Ectodermal cell (in vitro differentiated cells): ENCODE measurements at regions not wholly inside any gene's neighbourhood (a gene's known extent, or its start where the extent isn't known, plus 50 kb on each side); places are given as distances from the start of the nearest gene placed in this dataset.
"Not testable (repeated sequence)": the region's sequence is repeated elsewhere in the genome, so short reads cannot be mapped to it uniquely, and the experiment has no call there.

Experiments
- H3K27ac ChIP-seq: 2 replicates; pipeline ENCODE4 v1.7.0; 2013; ENCODE audit warnings: mild to moderate bottlenecking, low read depth, low read length; ENCODE audit not compliant: insufficient read depth, poor library complexity, severe bottlenecking
- H3K27me3 ChIP-seq: 2 replicates; pipeline ENCODE4 v1.7.0; 2013; ENCODE audit warnings: mild to moderate bottlenecking, low read length; ENCODE audit not compliant: insufficient read depth, control insufficient read depth, poor library complexity, severe bottlenecking
- H3K36me3 ChIP-seq: one replicate; pipeline ENCODE4 v1.7.0; 2013; ENCODE audit warnings: low read length; ENCODE audit not compliant: control insufficient read depth, insufficient read depth
- H3K4me1 ChIP-seq: one replicate; pipeline ENCODE4 v1.7.0; 2013; ENCODE audit warnings: low read length; ENCODE audit not compliant: control insufficient read depth, insufficient read depth
- H3K4me3 ChIP-seq: 2 replicates; pipeline ENCODE4 v1.7.0; 2013; ENCODE audit warnings: low read depth, low read length, control low read depth; ENCODE audit not compliant: insufficient read depth
- H3K9me3 ChIP-seq: 2 replicates; pipeline ENCODE4 v1.7.0; 2013; ENCODE audit warnings: mild to moderate bottlenecking, low read length, moderate library complexity; ENCODE audit not compliant: control insufficient read depth
- WGBS, 2 experiments: methylation state at CpG; one replicate each; pipeline ENCODE4 v1.1.7; 2013; ENCODE audit warnings: missing lambda C conversion rate in 2 of 2; 5-methylcytosine and 5-hydroxymethylcytosine counted together

GRCh38 chr12:91711925-91712324, 433.7 kb downstream of the BTG1 start:
- not testable (repeated sequence) for H3K27ac ChIP-seq, H3K4me1 ChIP-seq, H3K9me3 ChIP-seq, H3K27me3 ChIP-seq, H3K36me3 ChIP-seq, H3K4me3 ChIP-seq
- WGBS, 2 experiments, result 91 to 95% methylated on average over 2 of the region's 2 CpGs

GRCh38 chr12:91706466-91706865, 439.2 kb downstream of the BTG1 start:
- no peaks in the 10 kb centered on the region for H3K27me3 ChIP-seq
- H3K9me3 ChIP-seq, result no peaks in the 10 kb centered on the region
- H3K27ac ChIP-seq, result no peak overlapping the region
- H3K4me3 ChIP-seq, result no peak overlapping the region
- H3K4me1 ChIP-seq, result peaks cover 3% of the 10 kb centered on the region
- H3K36me3 ChIP-seq, result no peaks in the 10 kb centered on the region
- WGBS, 2 experiments, result 100% methylated on average over 1 of the region's 1 CpG; no CpG with 5 or more reads in 1 of the 2 experiments

GRCh38 chr12:91704446-91704845, 441.2 kb downstream of the BTG1 start:
- Histone ChIP-seq H3K9me3 (no peaks in the 10 kb centered on the region), H3K4me3 (no peak overlapping the region), H3K36me3 (no peaks in the 10 kb centered on the region), H3K27me3 (no peaks in the 10 kb centered on the region), H3K4me1 (peaks cover 3% of the 10 kb centered on the region), H3K27ac (no peak overlapping the region)
- WGBS, 2 experiments, result 86 to 100% methylated on average over 1 of the region's 2 CpGs

- no peaks in the 10 kb centered on the region for H3K36me3 ChIP-seq
- H3K9me3 ChIP-seq, result no peaks in the 10 kb centered on the region
- no peaks in the 10 kb centered on the region for H3K27me3 ChIP-seq
- no peak overlapping the region for H3K27ac ChIP-seq
- H3K4me3 ChIP-seq, result no peak overlapping the region
- peaks cover 3% of the 10 kb centered on the region for H3K4me1 ChIP-seq
- WGBS, 2 experiments, result 93 to 94% methylated on average over 2 of the region's 2 CpGs
These were observed 442.0 kb downstream of the BTG1 start for GRCh38 chr12:91703491-91704283.

GRCh38 chr12:91702843-91703425, 442.7 kb downstream of the BTG1 start:
- H3K27ac ChIP-seq, result no peak overlapping the region
- no peaks in the 10 kb centered on the region for H3K9me3 ChIP-seq
- H3K4me1 ChIP-seq, result peaks cover 3% of the 10 kb centered on the region
- no peaks in the 10 kb centered on the region for H3K27me3 ChIP-seq
- WGBS, 2 experiments, result 97 to 100% methylated on average over 2 of the region's 3 CpGs
- H3K36me3 ChIP-seq, result no peaks in the 10 kb centered on the region
- H3K4me3 ChIP-seq, result no peak overlapping the region

GRCh38 chr12:91695964-91696363, 449.7 kb downstream of the BTG1 start:
- H3K4me3 ChIP-seq, result no peak overlapping the region
- H3K27ac ChIP-seq, result no peak overlapping the region
- no peaks in the 10 kb centered on the region for H3K4me1 ChIP-seq
- no peaks in the 10 kb centered on the region for H3K36me3 ChIP-seq
- WGBS, 2 experiments, result 93 to 94% methylated on average over 1 of the region's 1 CpG
- no peaks in the 10 kb centered on the region for H3K27me3 ChIP-seq
- H3K9me3 ChIP-seq, result no peaks in the 10 kb centered on the region

- H3K36me3 ChIP-seq, H3K4me1 ChIP-seq, H3K27ac ChIP-seq, H3K27me3 ChIP-seq, H3K4me3 ChIP-seq, H3K9me3 ChIP-seq: not testable (repeated sequence)
- WGBS, 2 experiments, result 100% methylated on average over 1 to 2 of the region's 3 CpGs
These were observed 450.2 kb downstream of the BTG1 start for GRCh38 chr12:91695406-91695805.

GRCh38 chr12:91690531-91690930, 455.1 kb downstream of the BTG1 start:
- Histone ChIP-seq H3K27me3 (no peaks in the 10 kb centered on the region), H3K4me1 (no peaks in the 10 kb centered on the region), H3K36me3 (no peaks in the 10 kb centered on the region), H3K27ac (no peak overlapping the region), H3K9me3 (no peaks in the 10 kb centered on the region), H3K4me3 (no peak overlapping the region)
- 92 to 95% methylated on average over 4 of the region's 4 CpGs for WGBS, 2 experiments

GRCh38 chr12:91687052-91688017, 458.3 kb downstream of the BTG1 start:
- no peak overlapping the region for H3K27ac ChIP-seq
- no peaks in the 10 kb centered on the region for H3K9me3 ChIP-seq
- no peaks in the 10 kb centered on the region for H3K27me3 ChIP-seq
- no peak overlapping the region for H3K4me3 ChIP-seq
- H3K36me3 ChIP-seq, result no peaks in the 10 kb centered on the region
- no peaks in the 10 kb centered on the region for H3K4me1 ChIP-seq
- 89 to 92% methylated on average over 3 of the region's 3 CpGs for WGBS, 2 experiments

- H3K27me3 ChIP-seq, result no peaks in the 10 kb centered on the region
- WGBS, 2 experiments, result 83 to 100% methylated on average over 1 of the region's 2 CpGs
- no peaks in the 10 kb centered on the region for H3K36me3 ChIP-seq
- no peaks in the 10 kb centered on the region for H3K9me3 ChIP-seq
- H3K4me1 ChIP-seq, result no peaks in the 10 kb centered on the region
- no peak overlapping the region for H3K27ac ChIP-seq
- H3K4me3 ChIP-seq, result no peak overlapping the region
These were observed 459.7 kb downstream of the BTG1 start for GRCh38 chr12:91685917-91686316.
